ENCODE measurements at regions not wholly inside any gene's neighbourhood (a gene's known extent, or its start where the extent isn't known, plus 50 kb on each side); places are given as distances from the start of the nearest gene placed in this dataset.

- TF ChIP-seq CTCF (IDR thresholded peaks at IDR 0.05; ENCODE audit: poor library complexity) (no peak), EZH2 (IDR thresholded peaks at IDR 0.05; ENCODE audit: borderline replicate concordance) (no peak), EZH2phosphoT487 (IDR thresholded peaks at IDR 0.05; ENCODE audit: low read depth, severe bottlenecking, unreplicated experiment) (no peak)
Observed at GRCh38 chr21:17732306-17732705, 86.8 kb downstream of the C21orf91 start.

Data from hepatocyte (in vitro differentiated cells).